ENCODE measurements at regions not wholly inside any gene's neighbourhood (a gene's known extent, or its start where the extent isn't known, plus 50 kb on each side); places are given as distances from the start of the nearest gene placed in this dataset.
A peak's percentile ranks its signal among the peaks of the same experiment; 100 is the strongest.
"Not testable (repeated sequence)": the region's sequence is repeated elsewhere in the genome, so short reads cannot be mapped to it uniquely, and the experiment has no call there.

- not testable (repeated sequence) for DNase-seq
Observed at GRCh38 chr7:142495301-142495700, 237.4 kb upstream of the PRSS58 start.

DNA sequence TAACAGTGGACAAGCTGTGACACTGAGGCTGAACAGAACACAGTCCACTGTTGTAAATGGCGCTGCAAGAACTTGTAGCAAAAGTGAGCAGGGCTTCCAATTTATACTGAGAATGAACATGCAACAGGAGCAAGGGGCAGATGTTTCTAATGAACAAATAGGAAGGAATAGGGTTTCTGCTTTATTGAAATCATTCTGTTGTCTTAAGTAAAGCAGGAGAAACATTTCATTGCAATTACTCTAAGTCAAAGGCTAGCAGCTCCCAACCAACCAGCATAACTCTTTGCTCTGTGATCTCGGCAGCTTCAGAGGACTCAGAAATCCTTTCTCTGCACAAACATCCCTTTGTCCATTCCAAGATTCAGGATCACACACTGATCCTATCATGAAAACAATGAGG, 236.2 kb upstream of the PRSS58 start:
- DNase-seq: no peak

GRCh38 chr7:142488842-142489241, 231.0 kb upstream of the PRSS58 start:
- no peak for DNase-seq

DNA sequence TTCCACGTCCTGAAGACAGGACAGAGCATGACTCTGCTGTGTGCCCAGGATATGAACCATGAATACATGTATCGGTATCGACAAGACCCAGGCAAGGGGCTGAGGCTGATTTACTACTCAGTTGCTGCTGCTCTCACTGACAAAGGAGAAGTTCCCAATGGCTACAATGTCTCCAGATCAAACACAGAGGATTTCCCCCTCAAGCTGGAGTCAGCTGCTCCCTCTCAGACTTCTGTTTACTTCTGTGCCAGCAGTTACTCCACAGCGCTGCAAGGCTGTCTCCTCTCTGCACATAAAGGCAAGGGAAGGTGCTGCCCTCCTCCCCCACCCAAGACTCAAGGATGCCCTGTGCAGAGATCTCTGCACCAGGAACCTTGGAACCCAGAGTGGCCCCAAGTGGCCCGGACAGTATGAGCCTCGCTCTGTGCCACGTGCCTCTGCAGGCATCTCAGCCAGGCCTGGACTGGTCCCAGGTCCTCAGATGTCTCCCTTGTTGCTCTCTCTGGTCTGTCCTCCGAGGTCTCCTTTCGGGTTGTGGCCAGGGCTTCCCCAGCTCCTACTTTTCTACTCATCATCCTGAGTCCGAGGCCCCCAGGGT, 230.3 kb upstream of the PRSS58 start:
- no peak for DNase-seq

- DNase-seq: not testable (repeated sequence)
Observed at GRCh38 chr7:142487565-142487964, 229.7 kb upstream of the PRSS58 start.

DNA sequence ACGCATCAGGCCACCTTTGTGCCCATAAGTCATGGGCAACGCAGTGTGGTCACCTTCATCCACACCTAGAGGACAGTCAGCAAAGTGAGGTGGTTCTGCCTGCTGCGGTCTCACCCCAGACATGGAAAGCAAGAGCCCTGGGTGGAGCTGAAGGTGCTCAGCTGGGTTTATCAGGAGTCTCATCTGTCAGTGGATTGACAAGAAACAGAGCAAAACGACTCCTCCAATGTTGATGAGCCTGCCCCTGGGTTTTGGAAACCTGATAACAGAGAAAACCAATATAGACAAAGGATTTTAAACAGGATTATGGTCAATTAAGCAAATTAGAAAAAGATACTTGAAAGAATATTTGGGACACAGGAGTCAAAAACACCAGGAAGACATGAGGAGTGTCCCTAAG, 229.3 kb upstream of the PRSS58 start:
- DNase-seq: no peak

DNA sequence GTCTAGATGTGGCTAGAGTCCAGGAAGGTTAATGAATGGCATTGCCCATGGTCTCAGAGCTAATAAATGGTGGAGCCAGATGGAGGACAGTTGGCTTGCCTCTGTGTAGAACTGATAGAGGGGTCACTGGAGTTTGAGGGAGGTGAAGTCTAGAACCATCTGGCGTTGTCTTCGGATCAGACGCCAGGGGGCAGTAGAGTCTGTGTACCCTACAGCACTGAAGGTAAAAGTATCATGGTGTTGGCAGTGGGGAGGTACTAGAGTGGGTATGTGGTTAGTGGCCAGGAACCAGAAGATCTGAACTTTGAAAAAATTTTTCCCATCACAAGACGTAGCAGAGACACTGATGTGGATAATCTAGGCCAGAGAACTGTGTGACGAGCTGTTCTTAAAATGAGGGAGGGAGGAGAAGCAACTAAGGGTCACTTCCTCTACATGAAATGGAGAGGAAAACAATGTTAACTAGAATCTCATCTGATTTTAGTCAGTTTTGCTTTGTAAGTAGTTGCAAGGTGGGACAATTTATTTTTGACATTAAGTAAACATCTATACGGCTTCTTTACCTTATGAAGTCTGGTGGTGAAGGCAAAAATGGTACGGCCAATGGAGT, 227.9 kb upstream of the PRSS58 start:
- DNase-seq: no peak

- DNase-seq: no peak
Observed at GRCh38 chr7:142483659-142484317, 225.9 kb upstream of the PRSS58 start.

DNA sequence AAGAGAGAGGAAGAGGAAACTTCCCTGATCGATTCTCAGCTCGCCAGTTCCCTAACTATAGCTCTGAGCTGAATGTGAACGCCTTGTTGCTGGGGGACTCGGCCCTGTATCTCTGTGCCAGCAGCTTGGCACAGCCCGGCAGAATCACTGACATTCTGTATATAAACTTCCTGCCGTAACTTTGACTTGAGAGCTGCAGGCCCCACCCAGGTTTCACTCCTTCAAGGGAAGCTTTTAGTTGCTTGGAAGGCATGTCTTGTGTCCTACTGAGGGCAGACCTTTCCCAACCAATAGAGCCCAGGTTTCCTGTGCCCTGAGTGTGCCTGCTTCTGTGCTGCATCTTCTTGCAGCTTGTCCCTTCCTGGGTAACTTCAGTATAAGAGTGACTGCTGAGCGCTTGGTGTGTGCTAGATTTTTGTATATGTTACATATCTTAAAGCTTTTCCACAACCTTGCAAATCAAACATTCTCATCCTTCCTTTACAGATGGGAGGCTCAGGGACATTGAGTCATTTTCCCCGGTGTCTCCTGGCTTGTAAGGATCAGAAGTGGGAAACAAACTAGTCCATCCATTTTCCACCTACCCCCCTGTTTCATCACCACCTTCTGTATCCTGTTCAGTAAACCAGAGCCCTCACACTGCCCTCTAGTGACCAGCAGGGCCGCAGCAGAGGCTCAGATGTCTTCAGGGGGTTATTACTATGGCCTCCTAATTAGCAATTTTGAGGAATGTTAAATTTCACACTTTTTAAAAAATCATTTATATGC, 225.2 kb upstream of the PRSS58 start:
- DNase-seq: peak; percentile 14

DNA sequence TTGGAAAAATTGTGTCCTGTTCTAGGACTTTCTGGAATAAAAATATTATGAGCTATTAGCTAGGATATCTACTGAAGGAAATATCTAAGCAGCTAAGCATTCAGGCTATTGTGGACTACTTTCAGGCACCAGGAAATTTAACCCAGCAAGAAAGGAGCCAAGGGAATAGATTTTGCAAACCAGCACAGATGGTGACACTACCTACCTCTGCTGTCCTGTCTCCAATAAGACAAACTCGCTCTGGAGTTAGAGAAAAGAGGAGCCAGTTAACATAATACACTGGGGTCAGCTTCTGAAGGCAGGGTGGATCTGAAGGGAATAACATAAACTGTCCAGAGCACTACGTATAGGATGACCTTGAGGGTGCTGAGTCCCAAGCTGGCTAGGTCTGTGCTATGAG, 223.7 kb upstream of the PRSS58 start:
- no peak for DNase-seq

- no peak for DNase-seq
Observed at GRCh38 chr7:142478479-142479220, 220.8 kb upstream of the PRSS58 start.

- DNase-seq: not testable (repeated sequence)
Observed at GRCh38 chr7:142477801-142478200, 219.9 kb upstream of the PRSS58 start.

DNA sequence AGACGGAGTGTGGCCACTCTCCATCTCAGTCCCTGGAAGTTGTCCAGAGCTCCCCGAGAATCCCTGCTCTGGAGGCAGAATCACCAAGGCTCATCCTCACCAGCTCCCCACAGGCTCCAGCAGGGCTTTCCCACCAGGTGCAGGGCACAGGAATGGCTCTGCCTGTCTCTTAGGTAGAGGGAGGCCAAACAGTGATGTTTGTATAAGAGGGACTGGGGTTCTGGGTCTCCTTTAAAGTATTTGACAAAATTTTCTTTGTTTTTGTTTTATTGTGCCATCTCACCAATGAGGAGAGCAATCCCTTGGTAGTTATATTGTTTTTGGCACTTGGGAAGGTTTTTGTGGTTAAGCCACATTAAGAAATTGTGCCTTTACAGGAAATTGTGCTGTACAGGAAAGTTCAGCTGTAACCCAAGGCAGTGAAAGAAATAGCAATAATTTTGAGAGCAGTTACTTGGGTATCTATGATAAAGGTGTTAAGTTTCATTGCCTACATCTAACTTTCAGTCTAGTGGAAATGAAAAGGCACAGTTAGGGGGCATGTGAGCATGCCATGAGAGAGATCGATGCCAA, 219.3 kb upstream of the PRSS58 start:
- DNase-seq: no peak

DNA sequence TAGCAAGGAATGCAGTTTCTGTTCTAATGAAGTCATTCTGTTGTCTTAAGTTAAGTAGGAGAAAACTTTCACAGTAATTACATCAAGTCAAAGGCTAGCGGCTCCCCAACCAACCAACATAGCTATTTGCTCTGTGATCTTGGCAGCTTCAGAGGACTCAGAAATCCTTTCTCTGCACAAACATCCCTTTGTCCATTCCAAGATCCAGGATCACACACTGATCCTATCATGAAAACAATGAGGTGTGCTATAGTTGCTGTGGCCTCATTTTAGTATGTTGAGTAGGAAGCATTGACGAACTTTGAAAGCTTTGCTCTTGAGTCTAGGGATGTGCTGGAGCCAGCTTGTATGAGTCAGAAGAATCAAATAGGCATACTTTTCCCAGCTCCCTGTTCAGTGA, 218.2 kb upstream of the PRSS58 start:
- DNase-seq: no peak

GRCh38 chr7:142471820-142472219, 214.0 kb upstream of the PRSS58 start:
- no peak for DNase-seq

DNA sequence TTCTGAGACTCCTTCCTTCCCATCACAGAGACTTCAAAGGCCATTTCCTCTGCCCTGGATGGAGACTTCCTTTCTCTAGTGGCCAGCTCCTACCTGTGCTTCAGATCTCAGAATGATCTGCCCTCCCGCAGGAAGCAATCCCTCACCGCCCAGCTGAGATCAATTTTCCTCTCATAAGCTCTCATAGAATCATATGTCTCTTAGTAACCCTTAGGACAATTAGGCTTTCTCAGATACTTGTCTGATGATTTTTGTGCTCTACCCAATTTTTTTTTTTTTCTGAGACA, 212.6 kb upstream of the PRSS58 start:
- no peak for DNase-seq

DNA sequence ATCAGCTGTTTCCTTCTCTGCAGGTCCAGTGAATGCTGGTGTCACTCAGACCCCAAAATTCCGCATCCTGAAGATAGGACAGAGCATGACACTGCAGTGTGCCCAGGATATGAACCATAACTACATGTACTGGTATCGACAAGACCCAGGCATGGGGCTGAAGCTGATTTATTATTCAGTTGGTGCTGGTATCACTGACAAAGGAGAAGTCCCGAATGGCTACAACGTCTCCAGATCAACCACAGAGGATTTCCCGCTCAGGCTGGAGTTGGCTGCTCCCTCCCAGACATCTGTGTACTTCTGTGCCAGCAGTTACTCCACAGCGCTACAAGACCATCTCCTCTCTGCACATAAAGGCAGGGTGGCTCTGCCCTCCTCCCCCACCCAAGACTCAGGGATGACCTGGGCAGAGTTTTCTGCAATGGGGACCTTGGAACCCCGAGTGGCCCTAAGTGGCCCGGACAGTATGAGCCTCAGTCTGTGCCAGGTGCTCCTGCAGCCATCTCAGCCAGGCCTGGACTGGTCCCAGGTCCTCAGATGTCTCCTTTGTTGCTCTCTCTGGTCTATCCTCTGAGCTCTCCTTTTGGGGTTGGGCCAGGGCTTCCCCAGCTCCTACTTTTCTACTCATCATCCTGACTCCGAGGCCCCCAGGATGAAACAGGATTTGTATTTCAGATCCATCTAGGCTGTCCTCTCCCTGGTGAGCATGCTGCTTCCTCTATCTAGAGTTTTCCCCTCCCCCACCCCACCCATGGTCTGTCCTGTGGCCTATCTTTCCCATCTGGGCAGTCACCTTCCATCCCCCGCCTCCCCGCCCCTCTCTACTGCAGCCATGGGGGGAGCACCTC, 212.1 kb upstream of the PRSS58 start:
- DNase-seq: no peak

GRCh38 chr7:142468871-142469665, 211.2 kb upstream of the PRSS58 start:
- DNase-seq: no peak

- DNase-seq: not testable (repeated sequence)
Observed at GRCh38 chr7:142467056-142467655, 209.3 kb upstream of the PRSS58 start.

GRCh38 chr7:142463401-142463850, 205.6 kb upstream of the PRSS58 start:
- no peak for DNase-seq

- DNase-seq: no peak
Observed at GRCh38 chr7:142461437-142461836, 203.6 kb upstream of the PRSS58 start.
